HuH-7.5 (cell line): ENCODE measurements at regions not wholly inside any gene's neighbourhood (a gene's known extent, or its start where the extent isn't known, plus 50 kb on each side); places are given as distances from the start of the nearest gene placed in this dataset.
A peak's percentile ranks its signal among the peaks of the same experiment; 100 is the strongest.

ENCODE experiments used
- DNase-seq: peaks from one replicate; pipeline ENCODE4 v3.0.0; 2011; ENCODE audit warnings: low spot score

- DNase-seq = peak; percentile 87
Measured at GRCh38 chr12:113766131-113766878, 199.8 kb downstream of the RBM19 start.

DNA sequence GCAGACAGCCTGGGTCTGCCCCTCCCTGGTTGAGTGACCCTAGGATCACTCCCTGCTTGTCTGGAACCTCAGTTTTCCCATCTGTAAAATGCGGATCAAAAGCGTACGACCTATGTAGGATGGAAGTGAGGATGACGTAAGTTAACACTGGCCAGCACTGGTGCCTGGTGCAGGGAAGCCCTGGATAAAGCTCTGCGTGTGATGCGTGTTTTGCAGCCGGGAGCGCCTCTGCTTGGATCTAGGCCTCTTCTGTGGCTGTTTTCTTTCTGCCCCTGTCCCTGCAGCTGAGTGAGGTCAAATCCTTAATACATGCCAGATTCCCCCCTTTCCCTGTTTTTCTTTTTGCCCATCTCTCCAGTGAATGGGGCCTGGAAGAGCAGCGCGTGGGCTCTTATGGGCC, 201.5 kb downstream of the RBM19 start:
- DNase-seq = no peak

GRCh38 chr12:113762882-113763816, 203.0 kb downstream of the RBM19 start:
- DNase-seq = no peak

GRCh38 chr12:113762155-113762881, 203.8 kb downstream of the RBM19 start:
- DNase-seq = peak; percentile 47

DNA sequence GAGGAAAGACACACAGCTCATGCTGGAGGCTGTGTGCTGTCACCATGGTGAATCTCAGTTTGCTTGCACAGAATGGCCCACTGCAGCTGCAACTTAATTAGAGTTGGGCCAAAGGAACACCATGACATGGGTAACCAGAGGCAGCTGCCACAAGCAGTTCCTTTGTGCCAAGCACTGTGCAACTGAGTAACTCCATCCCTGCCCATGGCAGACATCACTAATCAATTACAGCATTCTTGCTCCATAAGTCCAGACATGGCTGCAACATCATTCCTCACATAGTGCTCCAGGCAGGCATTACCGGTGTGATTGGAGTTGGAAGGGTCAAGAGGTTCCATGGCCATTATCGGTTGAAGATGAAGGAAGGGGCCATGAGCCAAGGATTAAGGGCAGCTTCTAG, 207.0 kb downstream of the RBM19 start:
- no peak for DNase-seq

GRCh38 chr12:113758165-113758924, 207.8 kb downstream of the RBM19 start:
- DNase-seq = no peak

DNA sequence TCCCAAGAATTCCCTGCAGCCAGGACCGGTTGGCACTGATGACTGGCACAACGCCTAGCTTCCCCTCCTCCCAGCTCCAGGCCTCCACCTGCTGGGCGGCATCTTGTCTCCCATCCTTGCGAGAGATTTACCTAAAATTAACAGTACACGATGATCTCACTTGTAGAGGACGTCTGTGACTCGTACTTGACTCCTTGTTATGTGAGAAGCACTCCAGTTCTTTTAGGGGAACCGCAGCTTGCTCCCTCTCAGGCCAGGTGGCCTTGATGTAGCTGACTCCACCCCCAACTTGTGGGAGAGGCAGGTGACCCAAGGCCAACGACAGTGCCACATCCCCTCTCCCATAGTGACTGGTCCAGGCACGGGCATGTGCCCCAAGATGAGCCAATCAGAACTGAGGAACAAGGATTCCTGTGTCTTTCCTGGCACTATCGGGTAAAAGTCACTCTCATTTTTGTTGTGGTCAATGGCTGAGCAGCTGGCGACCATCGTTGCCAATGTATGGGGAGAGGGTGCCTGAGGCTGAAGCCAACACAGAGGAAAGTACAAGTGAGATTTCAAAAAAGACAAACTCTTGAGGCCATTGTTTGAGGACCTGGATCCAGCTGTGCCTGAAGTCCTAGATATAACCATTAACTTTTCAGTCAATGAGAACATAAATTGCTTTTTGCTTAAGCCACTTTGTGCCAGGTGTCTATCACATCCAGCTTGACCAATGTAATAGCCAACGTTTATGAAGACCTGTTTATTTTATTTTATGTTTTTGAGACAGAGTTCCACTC, 208.7 kb downstream of the RBM19 start:
- DNase-seq = no peak

DNA sequence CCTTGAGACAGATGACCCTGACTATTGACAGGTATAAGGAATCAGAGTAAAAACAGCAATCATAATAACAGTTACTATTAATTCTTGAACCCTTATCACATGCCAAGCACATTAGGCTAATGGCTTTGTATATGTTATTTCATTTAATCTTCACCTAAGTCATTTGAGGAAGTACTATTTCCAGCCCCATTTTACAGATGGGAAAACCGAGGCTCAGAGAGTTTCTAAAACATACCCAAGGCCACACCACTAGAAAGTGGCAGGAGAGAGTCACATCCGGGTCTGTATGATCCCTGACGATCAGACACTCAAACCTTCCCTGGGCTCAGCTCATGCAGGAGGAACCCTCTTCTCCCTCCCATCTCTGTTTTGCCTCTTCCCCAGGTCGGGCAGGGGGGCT, 209.5 kb downstream of the RBM19 start:
- no peak for DNase-seq

DNA sequence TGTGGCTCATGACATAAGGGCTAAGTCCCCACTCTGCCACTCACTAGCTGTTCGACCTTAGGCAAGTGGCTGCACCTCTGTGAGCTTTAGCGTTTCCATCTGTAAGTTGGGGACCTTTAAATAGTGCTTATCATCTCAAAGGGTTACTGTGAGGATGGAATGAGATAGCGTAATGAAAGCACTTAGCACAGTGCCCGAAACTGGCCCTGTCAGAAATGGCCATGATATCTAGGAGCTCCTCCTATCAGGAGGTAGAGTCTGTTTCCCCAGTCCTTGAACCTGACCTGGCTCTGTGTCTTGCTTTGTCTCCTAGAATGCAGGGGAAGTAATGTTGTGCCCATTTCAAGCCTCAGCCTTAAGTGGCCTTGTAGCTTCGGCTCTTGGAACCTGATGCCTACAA, 211.0 kb downstream of the RBM19 start:
- DNase-seq = no peak

DNA sequence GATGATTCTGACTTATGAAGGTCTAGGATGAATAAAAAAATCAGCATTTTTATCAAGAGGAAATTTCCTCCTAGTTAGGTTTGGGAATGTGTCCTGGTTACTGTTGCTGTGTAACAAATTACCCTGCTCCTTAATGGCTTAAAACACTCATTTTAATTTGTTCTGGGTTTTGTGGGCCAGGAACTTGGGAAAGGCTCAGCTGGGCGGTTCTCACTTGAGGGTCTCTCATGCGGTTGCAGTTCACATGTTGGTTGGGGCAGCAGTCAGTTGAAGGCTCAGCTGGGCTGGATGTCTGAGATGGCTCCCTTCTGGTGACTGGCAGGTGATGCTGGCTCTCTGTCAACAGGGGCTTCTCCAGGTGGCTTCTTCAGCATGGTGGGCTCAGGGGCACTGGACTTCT, 214.6 kb downstream of the RBM19 start:
- DNase-seq = no peak

DNA sequence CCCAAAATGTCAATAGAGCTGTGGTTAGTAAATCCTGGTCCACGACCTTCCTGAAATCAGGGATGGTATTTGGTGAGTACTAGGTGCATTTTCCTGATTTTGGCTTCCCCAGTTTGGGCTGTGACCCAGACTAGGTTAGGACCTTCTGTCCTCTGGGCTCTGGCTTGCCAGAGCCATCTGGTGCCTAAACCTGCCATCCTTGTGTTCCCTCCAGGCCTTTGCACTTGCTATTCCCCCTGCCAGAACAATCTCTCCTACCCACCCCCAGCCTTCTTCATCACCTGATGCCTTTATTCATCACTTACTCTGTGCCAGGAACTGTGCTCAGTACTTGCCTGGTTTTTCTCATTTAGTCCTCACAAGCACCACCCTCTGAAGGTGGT, 216.7 kb downstream of the RBM19 start:
- no peak for DNase-seq

DNA sequence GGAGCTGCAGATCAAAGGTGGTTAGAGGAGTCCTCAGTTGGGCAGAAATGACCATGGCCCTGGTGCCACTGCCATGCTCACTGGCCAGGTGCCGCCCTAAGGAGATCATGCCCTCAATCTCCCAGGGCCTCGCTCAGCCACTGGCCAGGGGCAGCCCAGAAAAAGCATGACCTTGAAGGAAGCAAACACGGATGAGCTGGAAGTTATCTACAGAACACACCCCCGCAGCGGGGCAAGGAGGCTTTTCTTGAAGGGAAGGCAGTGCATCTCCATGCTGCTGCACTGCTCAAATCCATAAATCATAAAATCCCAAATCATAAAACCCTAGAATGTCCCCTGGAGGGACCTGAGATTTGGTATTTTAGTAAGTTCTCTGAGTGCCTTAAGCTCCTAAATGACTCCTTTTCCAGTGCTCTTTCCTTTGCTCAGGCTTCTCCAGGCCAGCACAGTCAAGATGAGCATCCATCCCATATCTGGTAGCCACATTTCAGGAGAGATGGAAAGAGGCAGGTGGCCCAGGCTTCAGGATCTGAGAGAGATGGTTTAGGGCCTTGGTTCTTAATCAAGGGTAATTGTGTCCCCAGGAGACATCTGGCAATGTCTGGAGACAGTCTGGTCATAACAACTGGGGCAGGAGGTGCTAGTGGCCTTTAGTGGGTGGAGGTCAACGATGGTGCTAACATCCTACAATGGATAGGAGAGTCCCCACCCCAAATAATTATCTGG, 217.3 kb downstream of the RBM19 start:
- no peak for DNase-seq

DNA sequence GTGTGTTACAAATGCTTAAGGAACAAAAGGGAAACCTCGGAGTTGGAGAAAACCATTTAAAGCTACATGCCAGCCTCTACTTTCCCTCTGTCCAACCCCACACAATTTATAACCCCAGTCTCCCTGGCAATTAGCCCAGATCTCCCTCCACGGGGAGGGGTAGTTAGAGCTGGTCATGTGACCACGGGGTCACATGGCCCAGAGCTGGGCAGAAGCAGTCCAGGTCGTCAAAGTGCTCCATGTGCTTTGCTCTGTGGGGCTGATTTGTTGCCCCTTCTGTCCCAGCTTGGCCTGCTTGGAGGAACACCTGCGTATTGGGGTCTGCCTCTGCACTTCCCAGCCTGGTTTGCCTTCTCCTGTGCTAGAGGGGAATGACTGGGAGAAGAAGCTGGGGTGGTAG, 219.1 kb downstream of the RBM19 start:
- no peak for DNase-seq

DNA sequence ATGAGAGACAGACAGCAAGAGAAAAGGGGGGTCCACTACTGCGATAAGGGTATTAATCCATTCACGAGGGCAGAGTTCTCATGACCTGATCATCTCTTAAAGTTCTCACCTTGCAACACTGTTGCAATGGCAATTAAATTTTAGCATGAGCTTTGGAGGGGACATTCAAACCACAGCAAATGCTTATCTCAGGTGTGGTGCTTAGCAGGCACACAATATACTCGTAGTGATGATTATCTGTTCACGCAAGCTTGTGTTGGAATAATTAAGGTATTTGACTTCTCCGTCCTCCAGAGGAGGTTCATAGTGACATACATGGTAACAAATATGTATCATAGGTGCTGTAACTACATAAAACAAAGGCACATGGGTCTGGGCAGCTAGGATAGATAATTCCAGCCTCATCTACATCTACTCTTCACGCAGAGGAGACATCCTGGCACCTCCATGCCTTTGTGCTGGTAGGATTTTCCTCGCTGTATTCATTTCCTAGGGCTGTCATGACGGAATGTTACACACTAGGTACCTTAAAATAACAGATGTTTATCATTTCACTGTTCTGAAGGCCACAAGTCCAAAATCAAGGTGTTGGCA, 221.2 kb downstream of the RBM19 start:
- no peak for DNase-seq

GRCh38 chr12:113742801-113743200, 223.3 kb downstream of the RBM19 start:
- no peak for DNase-seq

- no peak for DNase-seq
Measured at GRCh38 chr12:113740699-113741098, 225.4 kb downstream of the RBM19 start.

DNA sequence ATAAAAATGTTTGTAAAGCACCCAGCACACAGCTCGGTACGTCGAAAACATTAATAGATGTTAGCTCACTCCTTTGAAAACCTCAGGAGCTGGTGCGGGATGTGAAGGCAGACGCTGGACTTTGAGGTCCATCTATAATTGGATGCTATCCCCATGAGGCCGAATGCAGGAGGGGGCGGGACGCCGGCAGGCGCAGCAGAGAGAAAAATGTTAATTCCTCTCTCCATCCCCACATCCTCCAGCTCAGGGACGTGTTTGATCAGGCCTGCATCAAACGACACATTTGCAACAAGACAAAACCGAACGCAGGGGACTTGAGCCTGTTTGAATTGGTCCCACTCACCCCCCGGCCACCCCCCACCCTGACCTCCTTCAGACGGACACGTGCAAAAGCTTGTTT, 231.0 kb downstream of the RBM19 start:
- no peak for DNase-seq

- DNase-seq = no peak
Measured at GRCh38 chr12:113734503-113734902, 231.6 kb downstream of the RBM19 start.

DNA sequence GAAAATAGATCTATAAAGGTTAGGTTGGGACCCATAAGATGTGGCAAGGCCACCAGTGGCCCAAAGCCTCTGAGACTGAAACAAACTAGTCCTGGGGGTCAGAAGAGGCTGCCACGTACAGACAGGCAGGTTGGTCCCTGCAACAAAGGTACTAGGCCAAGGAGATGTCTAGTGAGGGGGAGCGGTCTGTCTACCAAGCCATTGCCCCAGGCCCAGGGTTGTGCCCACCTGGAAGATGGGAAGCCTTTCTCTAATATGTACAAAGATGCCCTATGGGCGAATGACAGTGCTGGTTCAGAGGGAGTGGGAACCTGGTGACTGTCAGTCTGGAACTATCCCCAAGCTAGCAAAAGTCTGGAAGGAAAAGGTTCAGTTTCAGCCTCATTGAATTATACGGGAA, 233.2 kb downstream of the RBM19 start:
- DNase-seq = no peak

DNA sequence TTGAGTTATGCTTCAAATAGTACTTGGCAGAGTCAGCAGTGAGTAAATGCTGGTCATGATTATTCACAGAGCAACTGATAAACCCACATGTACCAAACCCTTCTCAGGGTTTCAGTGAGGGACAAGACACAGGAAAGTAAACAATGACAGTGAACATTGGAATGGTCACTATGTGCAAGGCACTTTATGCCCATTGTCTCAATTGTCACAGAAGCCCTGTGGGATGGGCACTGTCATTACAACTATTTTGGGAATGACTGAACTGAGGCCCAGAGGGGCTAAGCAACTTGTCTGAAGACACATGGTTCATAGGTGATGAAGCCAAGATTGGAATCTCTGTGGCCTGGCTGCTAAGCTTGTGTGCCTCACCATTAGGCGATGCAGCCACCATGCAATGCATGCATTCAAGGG, 238.5 kb downstream of the RBM19 start:
- no peak for DNase-seq
